ENCODE measurements at regions not wholly inside any gene's neighbourhood (a gene's known extent, or its start where the extent isn't known, plus 50 kb on each side); places are given as distances from the start of the nearest gene placed in this dataset.

GRCh38 chrX:16284842-16285241 is 117.6 kb downstream of the MAGEB17 start:
- no peak overlapping the region for H3K4me3 ChIP-seq (ENCODE audit: low read length)
- H3K36me3 ChIP-seq (ENCODE audit: control insufficient read depth, low read depth, low read length) = no peaks in the 10 kb centered on the region
- no peaks in the 10 kb centered on the region for H3K4me1 ChIP-seq (ENCODE audit: control insufficient read depth, low read depth, low read length)
- H3K27me3 ChIP-seq (ENCODE audit: control insufficient read depth, insufficient read depth, low read length) = no peaks in the 10 kb centered on the region
- H3K9ac ChIP-seq (ENCODE audit: low read length) = no peak overlapping the region
- H3K9me3 ChIP-seq (ENCODE audit: control insufficient read depth, low read depth, low read length) = no peaks in the 10 kb centered on the region
- no peak overlapping the region for H3K27ac ChIP-seq (ENCODE audit: low read length)

GRCh38 chrX:16290997-16291396 is 123.7 kb downstream of the MAGEB17 start:
- Histone ChIP-seq H3K27me3 (ENCODE audit: control insufficient read depth, insufficient read depth, low read length) (no peaks in the 10 kb centered on the region), H3K4me1 (ENCODE audit: control insufficient read depth, low read depth, low read length) (peaks cover 6% of the 10 kb centered on the region), H3K9me3 (ENCODE audit: control insufficient read depth, low read depth, low read length) (no peaks in the 10 kb centered on the region), H3K9ac (ENCODE audit: low read length) (no peak overlapping the region), H3K4me3 (ENCODE audit: low read length) (no peak overlapping the region), H3K36me3 (ENCODE audit: control insufficient read depth, low read depth, low read length) (no peaks in the 10 kb centered on the region), H3K27ac (ENCODE audit: low read length) (no peak overlapping the region)

- H3K4me1 ChIP-seq (ENCODE audit: control insufficient read depth, low read depth, low read length) = no peaks in the 10 kb centered on the region
- H3K4me3 ChIP-seq (ENCODE audit: low read length) = no peak overlapping the region
- H3K27me3 ChIP-seq (ENCODE audit: control insufficient read depth, insufficient read depth, low read length) = no peaks in the 10 kb centered on the region
- no peak overlapping the region for H3K27ac ChIP-seq (ENCODE audit: low read length)
- H3K36me3 ChIP-seq (ENCODE audit: control insufficient read depth, low read depth, low read length) = no peaks in the 10 kb centered on the region
- H3K9me3 ChIP-seq (ENCODE audit: control insufficient read depth, low read depth, low read length) = no peaks in the 10 kb centered on the region
- H3K9ac ChIP-seq (ENCODE audit: low read length) = no peak overlapping the region
Measured at GRCh38 chrX:16300831-16301230, 133.6 kb downstream of the MAGEB17 start.

GRCh38 chrX:16304751-16305150 is 137.5 kb downstream of the MAGEB17 start:
- H3K9ac ChIP-seq (ENCODE audit: low read length) = no peak overlapping the region
- H3K4me1 ChIP-seq (ENCODE audit: control insufficient read depth, low read depth, low read length) = no peaks in the 10 kb centered on the region
- H3K27me3 ChIP-seq (ENCODE audit: control insufficient read depth, insufficient read depth, low read length) = no peaks in the 10 kb centered on the region
- no peaks in the 10 kb centered on the region for H3K36me3 ChIP-seq (ENCODE audit: control insufficient read depth, low read depth, low read length)
- no peak overlapping the region for H3K4me3 ChIP-seq (ENCODE audit: low read length)
- H3K27ac ChIP-seq (ENCODE audit: low read length) = no peak overlapping the region
- no peaks in the 10 kb centered on the region for H3K9me3 ChIP-seq (ENCODE audit: control insufficient read depth, low read depth, low read length)

GRCh38 chrX:16305187-16305586 is 137.9 kb downstream of the MAGEB17 start:
- Histone ChIP-seq H3K9ac (ENCODE audit: low read length) (no peak overlapping the region), H3K4me3 (ENCODE audit: low read length) (no peak overlapping the region), H3K27me3 (ENCODE audit: control insufficient read depth, insufficient read depth, low read length) (no peaks in the 10 kb centered on the region), H3K4me1 (ENCODE audit: control insufficient read depth, low read depth, low read length) (no peaks in the 10 kb centered on the region), H3K27ac (ENCODE audit: low read length) (no peak overlapping the region), H3K9me3 (ENCODE audit: control insufficient read depth, low read depth, low read length) (no peaks in the 10 kb centered on the region), H3K36me3 (ENCODE audit: control insufficient read depth, low read depth, low read length) (no peaks in the 10 kb centered on the region)

- H3K4me3 ChIP-seq (ENCODE audit: low read length) = no peak overlapping the region
Measured at GRCh38 chrX:16307950-16308349, 140.7 kb downstream of the MAGEB17 start.

GRCh38 chrX:16308773-16309172 is 141.5 kb downstream of the MAGEB17 start:
- H3K27ac ChIP-seq (ENCODE audit: low read length) = no peak overlapping the region
- no peak overlapping the region for H3K4me3 ChIP-seq (ENCODE audit: low read length)
- no peaks in the 10 kb centered on the region for H3K9me3 ChIP-seq (ENCODE audit: control insufficient read depth, low read depth, low read length)
- H3K36me3 ChIP-seq (ENCODE audit: control insufficient read depth, low read depth, low read length) = no peaks in the 10 kb centered on the region
- H3K9ac ChIP-seq (ENCODE audit: low read length) = no peak overlapping the region
- H3K4me1 ChIP-seq (ENCODE audit: control insufficient read depth, low read depth, low read length) = peaks cover 18% of the 10 kb centered on the region
- H3K27me3 ChIP-seq (ENCODE audit: control insufficient read depth, insufficient read depth, low read length) = no peaks in the 10 kb centered on the region

More at GRCh38 chrX:16307950-16308349, 140.7 kb downstream of the MAGEB17 start:
- H3K9ac ChIP-seq (ENCODE audit: low read length) = no peak overlapping the region
- no peaks in the 10 kb centered on the region for H3K9me3 ChIP-seq (ENCODE audit: control insufficient read depth, low read depth, low read length)
- no peaks in the 10 kb centered on the region for H3K36me3 ChIP-seq (ENCODE audit: control insufficient read depth, low read depth, low read length)
- H3K27ac ChIP-seq (ENCODE audit: low read length) = no peak overlapping the region
- H3K4me1 ChIP-seq (ENCODE audit: control insufficient read depth, low read depth, low read length) = peaks cover 12% of the 10 kb centered on the region
- H3K27me3 ChIP-seq (ENCODE audit: control insufficient read depth, insufficient read depth, low read length) = no peaks in the 10 kb centered on the region

- peaks cover 30% of the 10 kb centered on the region for H3K4me1 ChIP-seq (ENCODE audit: control insufficient read depth, low read depth, low read length)
- H3K27ac ChIP-seq (ENCODE audit: low read length) = no peak overlapping the region
- H3K4me3 ChIP-seq (ENCODE audit: low read length) = no peak overlapping the region
- no peak overlapping the region for H3K9ac ChIP-seq (ENCODE audit: low read length)
- no peaks in the 10 kb centered on the region for H3K9me3 ChIP-seq (ENCODE audit: control insufficient read depth, low read depth, low read length)
- H3K36me3 ChIP-seq (ENCODE audit: control insufficient read depth, low read depth, low read length) = no peaks in the 10 kb centered on the region
- H3K27me3 ChIP-seq (ENCODE audit: control insufficient read depth, insufficient read depth, low read length) = no peaks in the 10 kb centered on the region
Measured at GRCh38 chrX:16310326-16310725, 143.0 kb downstream of the MAGEB17 start.

GRCh38 chrX:16311671-16312070 is 144.4 kb downstream of the MAGEB17 start:
- Histone ChIP-seq H3K36me3 (ENCODE audit: control insufficient read depth, low read depth, low read length) (no peaks in the 10 kb centered on the region), H3K4me1 (ENCODE audit: control insufficient read depth, low read depth, low read length) (peaks cover 42% of the 10 kb centered on the region), H3K9ac (ENCODE audit: low read length) (no peak overlapping the region), H3K27ac (ENCODE audit: low read length) (no peak overlapping the region), H3K9me3 (ENCODE audit: control insufficient read depth, low read depth, low read length) (no peaks in the 10 kb centered on the region), H3K4me3 (ENCODE audit: low read length) (no peak overlapping the region), H3K27me3 (ENCODE audit: control insufficient read depth, insufficient read depth, low read length) (no peaks in the 10 kb centered on the region)

GRCh38 chrX:16312761-16313623 is 145.7 kb downstream of the MAGEB17 start:
- Histone ChIP-seq H3K4me1 (ENCODE audit: control insufficient read depth, low read depth, low read length) (peaks cover 42% of the 10 kb centered on the region), H3K9ac (ENCODE audit: low read length) (peak overlapping the region; percentile 21), H3K36me3 (ENCODE audit: control insufficient read depth, low read depth, low read length) (no peaks in the 10 kb centered on the region), H3K4me3 (ENCODE audit: low read length) (no peak overlapping the region), H3K9me3 (ENCODE audit: control insufficient read depth, low read depth, low read length) (no peaks in the 10 kb centered on the region), H3K27me3 (ENCODE audit: control insufficient read depth, insufficient read depth, low read length) (no peaks in the 10 kb centered on the region), H3K27ac (ENCODE audit: low read length) (peak overlapping the region; percentile 4)

GRCh38 chrX:16316331-16316730 is 149.1 kb downstream of the MAGEB17 start:
- Histone ChIP-seq H3K27ac (ENCODE audit: low read length) (no peak overlapping the region), H3K9ac (ENCODE audit: low read length) (no peak overlapping the region), H3K9me3 (ENCODE audit: control insufficient read depth, low read depth, low read length) (peaks cover 9% of the 10 kb centered on the region), H3K4me3 (ENCODE audit: low read length) (no peak overlapping the region), H3K36me3 (ENCODE audit: control insufficient read depth, low read depth, low read length) (peaks cover 3% of the 10 kb centered on the region), H3K4me1 (ENCODE audit: control insufficient read depth, low read depth, low read length) (peaks cover 49% of the 10 kb centered on the region), H3K27me3 (ENCODE audit: control insufficient read depth, insufficient read depth, low read length) (no peaks in the 10 kb centered on the region)

- peaks cover 9% of the 10 kb centered on the region for H3K9me3 ChIP-seq (ENCODE audit: control insufficient read depth, low read depth, low read length)
- H3K27ac ChIP-seq (ENCODE audit: low read length) = no peak overlapping the region
- H3K9ac ChIP-seq (ENCODE audit: low read length) = no peak overlapping the region
- H3K4me1 ChIP-seq (ENCODE audit: control insufficient read depth, low read depth, low read length) = peaks cover 22% of the 10 kb centered on the region
- H3K4me3 ChIP-seq (ENCODE audit: low read length) = no peak overlapping the region
- H3K36me3 ChIP-seq (ENCODE audit: control insufficient read depth, low read depth, low read length) = peaks cover 3% of the 10 kb centered on the region
- H3K27me3 ChIP-seq (ENCODE audit: control insufficient read depth, insufficient read depth, low read length) = no peaks in the 10 kb centered on the region
Measured at GRCh38 chrX:16319929-16320328, 152.6 kb downstream of the MAGEB17 start.
